ENCODE measurements at regions not wholly inside any gene's neighbourhood (a gene's known extent, or its start where the extent isn't known, plus 50 kb on each side); places are given as distances from the start of the nearest gene placed in this dataset.

GRCh38 chr4:132642016-132642817, 506.9 kb upstream of the PCDH10 start:
- DNase-seq (ENCODE audit: low spot score): peak; percentile 20
- H3K4me2 ChIP-seq (ENCODE audit: low read depth, low read length): no peak overlapping the region
- WGBS (ENCODE audit: low lambda C conversion rate): 2% methylated on average over 6 of the region's 6 CpGs
- no peak overlapping the region for H2AFZ ChIP-seq (ENCODE audit: low read length)
- BruUV-seq (replicated peaks): no TSS peak
- H3K27ac ChIP-seq (ENCODE audit: extremely low read length, insufficient read depth, low read length): no peak overlapping the region
- H3K4me1 ChIP-seq (ENCODE audit: insufficient read depth, low read length): no peaks in the 10 kb centered on the region
- ChIA-PET CTCF (ENCODE audit: low intra/inter-chr PET ratio, low total read pairs) (no interaction called here), POLR2A (no interaction called here)
- no peaks in the 10 kb centered on the region for H3K9me3 ChIP-seq (ENCODE audit: low read length)
- in situ Hi-C loops (cut with HindIII; ENCODE audit: extremely low pct_ligation_motif_present, low pct_unique_long_range_greater_than_20kb): loop anchor here (25.0 kb wide), 1 partner anchor 1555 kb away; no protein-coding TSS in a partner anchor
- no peak overlapping the region for H3K9ac ChIP-seq (ENCODE audit: insufficient read depth, low read depth, low read length)
- no peaks in the 10 kb centered on the region for H3K79me2 ChIP-seq (ENCODE audit: insufficient read depth, low read length)
- no peak for TF ChIP-seq TFDP1 (CRISPR knock-in tag; IDR thresholded peaks at IDR 0.05; ENCODE audit: borderline replicate concordance)
- peak; percentile 68 for TF ChIP-seq STAG1 (CRISPR knock-in tag; IDR thresholded peaks at IDR 0.05)
- TF ChIP-seq CTCF (CRISPR knock-in tag; IDR thresholded peaks at IDR 0.05): peak; percentile 72
- 0 out of 2 replicates have a peak, but pooled peaks have one; percentile 7 for TF ChIP-seq CEBPG (CRISPR knock-in tag; IDR thresholded peaks at IDR 0.05)
- TF ChIP-seq SMC3 (IDR thresholded peaks at IDR 0.05; ENCODE audit: low read length): peak; percentile 49; the same call in 1 of the 2 replicates
- TF ChIP-seq TBX3 (IDR thresholded peaks at IDR 0.05; ENCODE audit: borderline replicate concordance): no peak
- H3K4me3 ChIP-seq (replicated peaks in 1 of 3; ENCODE audit: insufficient read depth in 1 of 3, low read depth in 2 of 3, low read length in 3 of 3): no peak overlapping the region
- H3K27me3 ChIP-seq (ENCODE audit: control insufficient read depth in 1 of 2, insufficient read depth in 2 of 2, low read length in 2 of 2): no peaks in the 10 kb centered on the region
- FAIRE-seq: peak; percentile 85
- intact Hi-C loops (cut with micrococcal nuclease; ENCODE audit: unreplicated experiment): loop anchor here (1.0 to 10.0 kb wide), 2 partner anchors 166 to 1547 kb away; no protein-coding TSS in a partner anchor
- H3K36me3 ChIP-seq (replicated peaks in 1 of 2; ENCODE audit: control insufficient read depth in 1 of 2, insufficient read depth in 2 of 2, low read length in 2 of 2): no peaks in the 10 kb centered on the region
- H4K20me1 ChIP-seq (ENCODE audit: insufficient read depth, low read length): no peaks in the 10 kb centered on the region
- ATAC-seq: peak; percentile 69

Data from HepG2 (cell line).